Natural killer cell treated with Interleukin-12 subunit alpha and Interleukin-12 subunit beta and Interleukin-15 and Interleukin-18, amount 100 ng/mL, for 72 hours (primary cell): ENCODE measurements at regions not wholly inside any gene's neighbourhood (a gene's known extent, or its start where the extent isn't known, plus 50 kb on each side); places are given as distances from the start of the nearest gene placed in this dataset.

Source experiments
- ATAC-seq, 2 donors: fragments of 150-1000 bp; cut with Tn5 transposase in 1 of 2; sonication (Bioruptor Pico), chemical (Tn5 transposase) in 1 of 2; 2 replicates each; pipeline ENCODE4 v1.10.0; 2021
- DNase-seq: peaks from one replicate; pipeline ENCODE4 v3.0.0; 2022; ENCODE audit warnings: low spot score
- H3K27ac Mint-ChIP-seq, 2 donors: 1 replicate in 1 of 2; 2 replicates in 1 of 2; pipeline ENCODE4 v1.8.0; 2022; ENCODE audit warnings: mixed read lengths in 2 of 2, mild to moderate bottlenecking in 1 of 2, moderate library complexity in 1 of 2
- H3K27me3 Mint-ChIP-seq, 2 donors: 1 replicate in 1 of 2; 2 replicates in 1 of 2; pipeline ENCODE4 v1.8.0; 2022; ENCODE audit warnings: mixed read lengths in 2 of 2
- H3K36me3 Mint-ChIP-seq: one replicate; pipeline ENCODE4 v1.8.0; 2022; ENCODE audit warnings: mixed read lengths
- H3K4me1 Mint-ChIP-seq, 2 donors: 1 replicate in 1 of 2; 2 replicates in 1 of 2; pipeline ENCODE4 v1.8.0; 2022; ENCODE audit warnings: low read depth in 2 of 2, mixed read lengths in 2 of 2, mild to moderate bottlenecking in 1 of 2
- H3K4me3 Mint-ChIP-seq: one replicate; pipeline ENCODE4 v1.8.0; 2022; ENCODE audit warnings: mixed read lengths
- H3K9me3 Mint-ChIP-seq: 2 replicates; pipeline ENCODE4 v1.8.0; 2022; ENCODE audit warnings: mixed read lengths

DNA sequence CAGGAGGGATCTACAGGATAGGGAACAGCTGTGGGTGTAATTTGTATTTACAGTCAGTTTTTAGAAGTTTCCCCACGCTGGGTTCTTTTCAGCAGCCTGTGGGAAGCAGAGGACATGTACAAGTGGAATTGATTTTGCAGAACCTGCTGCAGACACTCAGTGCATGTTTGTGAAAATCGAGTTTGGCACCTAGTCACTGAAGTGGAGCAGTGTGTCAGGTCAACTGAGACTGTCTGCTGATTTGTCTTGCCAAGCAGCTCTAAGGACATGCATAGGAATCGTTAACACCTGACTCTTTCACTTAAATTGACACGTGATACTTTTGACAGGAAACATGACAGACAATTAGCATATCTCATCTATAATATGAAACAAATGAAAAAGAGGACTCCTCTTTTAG, 416.6 kb downstream of the TMX3 start:
- no peaks in the 10 kb centered on the region for H3K27me3 Mint-ChIP-seq
- DNase-seq (no peak), ATAC-seq (no peak)
- H3K9me3 Mint-ChIP-seq: peaks cover 17% of the 10 kb centered on the region
- H3K4me3 Mint-ChIP-seq: no peak overlapping the region
- H3K4me1 Mint-ChIP-seq: no peaks in the 10 kb centered on the region
- H3K27ac Mint-ChIP-seq: no peak overlapping the region
- peaks cover 4% of the 10 kb centered on the region for H3K36me3 Mint-ChIP-seq

DNA sequence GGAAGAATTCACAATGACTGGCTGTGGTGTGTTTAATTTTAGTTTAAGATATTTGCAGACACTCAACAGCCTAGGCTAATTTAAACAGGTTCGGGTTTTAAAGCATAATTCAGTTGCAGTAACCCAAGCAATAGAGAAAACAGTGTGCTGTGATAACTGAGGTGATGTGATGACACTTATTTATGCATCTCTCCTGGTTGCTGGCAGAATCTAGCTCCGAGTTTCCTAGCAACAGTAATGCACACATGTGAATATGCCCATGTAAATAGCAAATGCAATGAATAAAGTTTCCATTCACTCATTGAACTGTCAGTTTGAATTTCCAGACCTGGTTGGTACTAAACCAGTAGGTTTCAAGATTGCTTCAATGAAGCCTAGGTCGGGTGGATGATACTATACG, 426.5 kb downstream of the TMX3 start:
- Mint-ChIP-seq H3K27ac (no peak overlapping the region), H3K9me3 (peaks cover 3% of the 10 kb centered on the region), H3K27me3 (no peaks in the 10 kb centered on the region), H3K4me3 (no peak overlapping the region), H3K36me3 (no peaks in the 10 kb centered on the region), H3K4me1 (no peaks in the 10 kb centered on the region)
- ATAC-seq (no peak), DNase-seq (no peak)

DNA sequence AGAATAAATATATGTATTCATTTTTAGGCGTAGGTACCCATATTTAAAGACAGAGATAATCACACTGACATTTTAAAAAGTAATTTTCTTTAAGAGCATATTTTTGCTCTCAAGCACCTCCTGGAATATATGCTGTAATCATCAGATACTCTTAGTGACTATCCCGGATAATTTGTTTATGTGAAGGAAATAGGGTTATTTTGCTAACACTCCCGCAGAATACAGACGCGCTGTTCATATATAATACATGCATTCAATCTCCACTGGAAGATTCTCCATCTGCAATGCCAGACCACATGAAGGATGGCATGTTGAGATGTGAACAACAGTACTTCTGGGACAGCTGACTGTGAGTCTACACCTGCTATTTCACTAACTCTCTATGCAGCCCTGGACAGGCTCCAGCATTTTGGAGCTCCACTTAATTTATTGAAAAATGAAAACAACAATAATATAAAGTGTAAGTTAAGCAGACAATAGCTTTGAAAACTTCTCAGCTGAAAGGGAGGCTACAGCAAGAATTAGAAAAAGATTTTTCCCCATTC, 430.6 kb downstream of the TMX3 start:
- no peaks in the 10 kb centered on the region for H3K27me3 Mint-ChIP-seq
- no peak for DNase-seq
- no peaks in the 10 kb centered on the region for H3K4me1 Mint-ChIP-seq
- H3K4me3 Mint-ChIP-seq: no peak overlapping the region
- no peaks in the 10 kb centered on the region for H3K36me3 Mint-ChIP-seq
- H3K9me3 Mint-ChIP-seq: peaks cover 6% of the 10 kb centered on the region
- no peak overlapping the region for H3K27ac Mint-ChIP-seq
- no peak for ATAC-seq

DNA sequence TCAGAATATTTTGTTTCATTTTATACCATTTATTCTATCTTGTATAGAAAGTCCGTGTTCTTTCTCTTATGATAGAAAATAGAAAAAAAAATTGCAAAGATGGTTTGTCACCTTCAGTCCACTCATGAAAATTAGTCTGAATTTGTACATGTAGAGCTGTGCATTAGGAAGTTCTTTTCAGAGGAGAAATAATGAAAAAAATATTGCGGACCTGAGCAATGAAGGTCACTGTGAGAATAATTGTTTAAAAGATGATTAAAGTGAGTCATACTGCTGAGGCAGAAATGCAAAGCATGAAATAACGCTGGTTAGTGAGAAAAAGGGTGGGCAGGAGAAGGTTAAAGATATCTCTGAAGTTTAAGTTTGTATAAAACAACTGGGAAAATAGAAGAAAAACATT, 431.1 kb downstream of the TMX3 start:
- Mint-ChIP-seq H3K27ac (no peak overlapping the region), H3K27me3 (no peaks in the 10 kb centered on the region), H3K9me3 (peaks cover 6% of the 10 kb centered on the region), H3K4me1 (no peaks in the 10 kb centered on the region), H3K36me3 (no peaks in the 10 kb centered on the region), H3K4me3 (no peak overlapping the region)
- ATAC-seq: no peak
- DNase-seq: no peak

DNA sequence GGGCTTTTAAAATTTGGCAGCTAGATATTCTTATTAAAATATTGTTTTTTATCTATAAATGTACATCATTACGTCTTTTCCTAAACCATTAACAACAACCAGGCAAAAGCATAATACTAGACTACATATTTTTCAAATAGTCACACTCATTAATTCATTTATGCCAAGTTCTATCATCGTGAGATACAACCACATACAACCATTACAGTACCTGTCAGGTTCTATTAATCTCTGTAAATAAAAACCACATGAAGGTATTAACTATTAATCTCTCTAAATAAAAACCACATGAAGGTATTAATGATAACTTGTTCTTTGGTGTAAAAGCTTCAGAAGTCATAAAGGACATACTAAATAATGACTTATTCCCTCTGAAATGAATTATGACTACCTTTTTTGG, 432.7 kb downstream of the TMX3 start:
- no peak for ATAC-seq
- H3K4me1 Mint-ChIP-seq: no peaks in the 10 kb centered on the region
- DNase-seq: no peak

DNA sequence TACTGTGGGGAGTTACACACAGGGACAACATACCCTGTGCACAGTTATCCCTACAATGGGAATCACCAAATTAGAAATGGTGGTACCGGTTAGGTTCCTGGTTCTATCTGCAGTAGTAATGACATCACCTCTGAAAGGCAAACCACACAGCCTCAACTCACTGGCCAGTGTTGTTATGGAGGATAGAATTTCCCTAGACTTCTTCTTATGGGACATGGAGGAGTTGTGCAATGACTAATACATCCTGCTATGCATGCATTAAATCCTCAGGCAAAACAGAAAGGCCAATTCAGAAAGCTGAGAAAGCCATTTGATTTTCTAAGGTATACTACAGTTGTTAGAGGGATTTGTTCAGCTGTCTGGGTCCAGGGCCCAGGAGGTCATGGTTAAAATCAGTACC, 439.3 kb downstream of the TMX3 start:
- Mint-ChIP-seq H3K9me3 (peaks cover 8% of the 10 kb centered on the region), H3K36me3 (no peaks in the 10 kb centered on the region), H3K27me3 (no peaks in the 10 kb centered on the region), H3K27ac (no peak overlapping the region), H3K4me3 (no peak overlapping the region), H3K4me1 (no peaks in the 10 kb centered on the region)
- ATAC-seq (no peak), DNase-seq (no peak)

More for the DNA sequence above, 432.7 kb downstream of the TMX3 start:
- no peak overlapping the region for H3K27ac Mint-ChIP-seq
- H3K4me3 Mint-ChIP-seq: no peak overlapping the region
- H3K27me3 Mint-ChIP-seq: no peaks in the 10 kb centered on the region
- peaks cover 14% of the 10 kb centered on the region for H3K9me3 Mint-ChIP-seq
- no peaks in the 10 kb centered on the region for H3K36me3 Mint-ChIP-seq

DNA sequence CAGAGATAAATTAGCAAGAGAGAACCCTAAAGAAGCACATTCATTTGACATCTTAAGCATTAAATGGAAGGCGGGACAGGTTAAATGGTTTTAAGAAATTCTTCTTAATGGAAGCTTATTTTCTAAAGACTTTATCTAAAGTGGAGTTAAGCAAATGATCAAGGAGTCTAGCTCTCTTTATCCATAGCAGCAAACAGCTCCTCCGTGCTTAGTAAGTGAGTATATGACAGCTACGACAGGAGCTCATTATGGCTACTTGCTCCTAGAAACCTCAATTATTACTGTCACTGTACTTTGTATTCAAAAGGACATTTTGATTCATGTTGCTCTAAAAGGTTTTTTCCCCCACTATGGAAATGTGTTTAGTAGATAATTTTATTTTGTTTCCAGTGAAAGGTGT, 444.9 kb downstream of the TMX3 start:
- H3K4me1 Mint-ChIP-seq: no peaks in the 10 kb centered on the region
- ATAC-seq: no peak
- no peak overlapping the region for H3K27ac Mint-ChIP-seq
- H3K9me3 Mint-ChIP-seq: peaks cover 3% of the 10 kb centered on the region
- no peaks in the 10 kb centered on the region for H3K36me3 Mint-ChIP-seq
- DNase-seq: no peak
- no peaks in the 10 kb centered on the region for H3K27me3 Mint-ChIP-seq
- H3K4me3 Mint-ChIP-seq: no peak overlapping the region

DNA sequence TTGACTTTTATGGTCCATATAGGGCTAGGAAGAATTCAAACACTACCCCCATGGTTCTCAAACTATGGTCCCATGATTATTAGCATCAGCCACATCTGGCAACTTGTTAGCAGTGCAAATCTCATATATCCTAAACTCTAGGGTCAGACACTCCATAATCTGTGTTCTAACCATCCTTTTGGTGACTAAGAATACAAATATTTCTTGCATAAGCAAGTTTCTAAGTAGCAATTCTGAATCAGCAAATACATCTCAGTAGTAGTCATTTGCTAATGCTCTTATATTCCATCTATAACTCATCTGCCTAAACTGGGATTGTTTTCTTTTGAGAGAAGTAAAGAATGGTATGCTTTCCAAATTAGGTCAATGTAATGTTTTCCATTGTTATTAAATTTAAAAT, 447.3 kb downstream of the TMX3 start:
- Mint-ChIP-seq H3K4me3 (no peak overlapping the region), H3K4me1 (no peaks in the 10 kb centered on the region), H3K27me3 (no peaks in the 10 kb centered on the region), H3K9me3 (peaks cover 12% of the 10 kb centered on the region), H3K36me3 (no peaks in the 10 kb centered on the region), H3K27ac (no peak overlapping the region)
- no peak for ATAC-seq
- DNase-seq: no peak

DNA sequence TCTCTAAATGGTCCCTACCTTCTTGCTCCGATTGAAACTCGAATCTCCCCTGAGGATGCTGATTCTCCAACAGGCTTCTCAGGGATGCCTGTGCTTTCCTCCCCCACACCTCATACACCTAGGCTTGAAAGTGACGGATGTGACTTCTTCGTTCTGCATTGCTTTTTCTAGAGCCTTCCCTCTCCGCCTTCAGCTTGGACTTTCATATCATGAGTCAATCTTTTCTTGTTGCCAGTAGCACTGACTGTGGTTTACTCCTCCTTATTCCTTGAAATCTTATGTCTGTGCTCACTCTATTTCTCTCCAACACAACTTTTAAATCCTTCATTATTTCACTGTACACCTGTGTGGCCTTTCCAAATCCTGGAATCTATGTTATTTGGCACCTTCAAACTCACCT, 451.4 kb downstream of the TMX3 start:
- H3K4me3 Mint-ChIP-seq: no peak overlapping the region
- H3K27ac Mint-ChIP-seq: no peak overlapping the region
- no peaks in the 10 kb centered on the region for H3K27me3 Mint-ChIP-seq
- H3K4me1 Mint-ChIP-seq: no peaks in the 10 kb centered on the region
- DNase-seq (no peak), ATAC-seq (no peak)
- H3K9me3 Mint-ChIP-seq: peaks cover 12% of the 10 kb centered on the region
- H3K36me3 Mint-ChIP-seq: no peaks in the 10 kb centered on the region

DNA sequence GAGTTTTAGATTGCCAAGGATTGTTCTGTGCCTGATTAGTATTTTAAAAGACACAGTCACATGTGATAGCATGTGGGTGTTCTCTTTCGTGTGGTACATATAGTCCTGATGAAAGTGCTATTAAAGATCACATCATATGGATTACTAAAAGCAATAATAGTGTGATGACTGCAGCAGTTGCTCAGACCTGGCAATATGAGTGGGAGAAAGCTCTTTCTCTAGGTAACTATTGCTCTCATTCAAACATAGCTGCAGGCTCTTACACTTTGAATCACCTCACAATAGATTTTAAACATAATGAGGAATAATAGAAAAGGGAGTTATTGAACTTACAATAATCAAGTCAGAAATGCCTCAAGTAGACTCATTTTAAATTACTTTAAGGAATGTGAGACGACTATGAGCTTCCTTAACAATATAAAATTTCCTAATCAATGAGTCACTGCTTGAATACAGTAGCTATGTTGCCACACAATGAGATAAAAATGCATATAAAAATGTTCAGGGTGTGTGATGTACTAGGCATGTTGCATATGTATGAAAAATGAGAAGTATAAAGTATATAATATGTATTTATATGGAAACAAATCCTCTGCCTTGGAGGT, 452.1 kb downstream of the TMX3 start:
- peaks cover 12% of the 10 kb centered on the region for H3K9me3 Mint-ChIP-seq
- no peaks in the 10 kb centered on the region for H3K27me3 Mint-ChIP-seq
- no peak for ATAC-seq
- DNase-seq: no peak
- no peak overlapping the region for H3K4me3 Mint-ChIP-seq
- no peaks in the 10 kb centered on the region for H3K4me1 Mint-ChIP-seq
- no peak overlapping the region for H3K27ac Mint-ChIP-seq
- no peaks in the 10 kb centered on the region for H3K36me3 Mint-ChIP-seq

DNA sequence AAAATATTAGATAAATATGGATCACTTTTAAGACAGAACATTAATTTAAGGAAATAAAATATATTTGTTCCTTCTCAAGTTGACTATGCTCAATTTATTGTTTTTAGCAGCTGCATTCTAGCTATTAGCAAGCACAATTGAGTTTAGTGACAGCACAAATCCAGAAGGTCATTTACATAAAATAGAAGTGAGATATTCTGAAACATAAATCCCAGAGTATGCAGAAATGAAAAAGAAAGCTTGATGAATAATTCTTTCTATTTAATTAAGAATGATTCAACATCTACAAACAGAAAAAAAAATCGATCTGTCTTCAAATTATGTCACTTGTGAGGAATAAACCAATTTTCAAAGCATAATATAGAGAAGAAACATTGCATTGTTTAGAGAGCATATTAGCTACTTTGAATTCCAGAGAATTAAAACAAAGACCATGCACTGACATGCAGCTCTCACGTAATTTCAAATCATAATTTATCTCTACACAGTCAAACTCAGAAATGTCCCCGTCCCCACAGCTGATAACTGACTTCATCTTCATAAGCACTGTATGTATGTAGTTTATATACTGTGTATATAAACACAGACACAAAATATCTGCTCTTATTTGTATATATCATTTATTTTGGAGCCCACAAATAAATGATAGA, 458.4 kb downstream of the TMX3 start:
- Mint-ChIP-seq H3K27me3 (no peaks in the 10 kb centered on the region), H3K36me3 (no peaks in the 10 kb centered on the region), H3K4me3 (no peak overlapping the region), H3K9me3 (peaks cover 3% of the 10 kb centered on the region), H3K4me1 (no peaks in the 10 kb centered on the region), H3K27ac (no peak overlapping the region)
- ATAC-seq (no peak), DNase-seq (no peak)

DNA sequence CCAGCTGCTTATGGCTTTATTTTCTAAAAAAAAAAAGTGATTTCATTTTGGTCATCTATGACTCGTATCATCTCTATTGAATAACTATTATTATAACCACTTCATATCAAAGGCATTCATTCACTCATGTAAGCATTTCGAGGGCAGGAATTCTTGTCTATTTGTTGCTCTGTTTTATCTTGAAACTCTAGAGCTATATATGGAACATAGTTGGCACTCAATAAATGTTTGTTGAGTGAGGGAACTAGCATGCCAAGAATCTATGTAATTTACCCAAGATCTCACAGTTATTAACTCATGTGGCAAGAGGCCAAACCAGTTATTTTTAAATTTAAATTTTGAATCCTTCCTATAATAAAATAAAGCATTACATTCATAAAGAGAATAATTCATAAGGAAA, 470.1 kb downstream of the TMX3 start:
- DNase-seq: no peak
- Mint-ChIP-seq H3K27ac (no peak overlapping the region), H3K4me3 (no peak overlapping the region), H3K9me3 (peaks cover 3% of the 10 kb centered on the region), H3K36me3 (no peaks in the 10 kb centered on the region), H3K27me3 (no peaks in the 10 kb centered on the region), H3K4me1 (no peaks in the 10 kb centered on the region)
- no peak for ATAC-seq

DNA sequence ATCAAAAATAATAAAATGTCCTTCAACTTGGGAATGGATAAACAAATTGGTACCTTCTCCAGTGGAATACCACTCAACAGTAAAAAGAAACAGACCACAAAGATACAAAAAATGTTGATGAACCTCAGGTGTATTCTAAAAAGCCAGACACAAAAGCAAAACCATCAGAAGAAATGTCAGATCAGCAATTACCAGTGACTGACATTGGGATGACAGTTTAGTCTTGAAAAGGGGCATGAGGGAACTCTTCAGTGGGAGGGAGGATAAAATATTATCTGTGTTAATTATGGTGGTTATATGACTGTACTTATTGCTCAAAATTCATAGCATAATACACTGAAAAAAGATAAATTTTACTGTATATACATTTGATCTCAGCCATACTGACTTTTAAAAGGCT, 473.0 kb downstream of the TMX3 start:
- no peak for DNase-seq
- Mint-ChIP-seq H3K36me3 (no peaks in the 10 kb centered on the region), H3K9me3 (peaks cover 3% of the 10 kb centered on the region), H3K4me1 (no peaks in the 10 kb centered on the region), H3K27me3 (no peaks in the 10 kb centered on the region), H3K4me3 (no peak overlapping the region), H3K27ac (no peak overlapping the region)
- ATAC-seq: no peak

DNA sequence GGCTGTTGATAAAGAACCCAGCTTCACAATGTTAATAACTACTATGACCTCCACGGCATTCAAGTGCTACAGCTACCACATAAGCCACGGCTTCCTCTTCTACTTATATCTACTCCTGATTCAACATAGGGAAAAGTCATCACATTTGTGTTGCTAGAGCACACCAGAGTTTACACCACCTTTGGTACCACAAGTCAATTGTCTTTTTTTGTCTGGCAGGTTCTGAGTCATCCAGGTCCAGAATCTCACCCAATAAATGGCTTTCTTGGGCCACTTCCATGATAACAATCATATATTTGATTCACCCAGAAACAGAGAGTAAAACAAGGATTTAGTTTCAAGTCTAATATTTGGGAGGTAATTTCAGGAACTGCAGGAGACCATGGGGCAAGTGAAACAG, 480.2 kb downstream of the TMX3 start:
- Mint-ChIP-seq H3K27me3 (no peaks in the 10 kb centered on the region), H3K27ac (no peak overlapping the region), H3K4me1 (no peaks in the 10 kb centered on the region), H3K4me3 (no peak overlapping the region), H3K36me3 (no peaks in the 10 kb centered on the region), H3K9me3 (peaks cover 11% of the 10 kb centered on the region)
- DNase-seq: no peak
- ATAC-seq: no peak

DNA sequence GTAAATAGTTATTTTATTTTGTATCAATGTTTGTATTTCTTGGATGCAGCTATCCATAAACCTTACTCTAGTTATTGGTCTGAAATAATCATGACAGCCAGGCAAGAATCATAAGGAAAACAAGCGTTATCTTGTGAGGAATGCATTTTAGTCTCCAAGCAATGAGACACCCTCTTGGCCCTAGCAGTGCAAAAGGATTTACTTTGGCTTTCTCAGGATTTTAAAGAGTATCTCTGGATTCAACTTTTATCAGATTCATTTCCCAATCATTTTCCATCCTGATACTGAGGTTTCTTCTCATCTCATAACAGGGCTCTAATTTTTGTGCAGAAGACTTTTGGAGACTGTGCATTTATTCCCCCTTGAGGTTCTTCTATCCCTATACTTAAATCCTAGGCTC, 480.8 kb downstream of the TMX3 start:
- H3K27me3 Mint-ChIP-seq: no peaks in the 10 kb centered on the region
- H3K4me1 Mint-ChIP-seq: no peaks in the 10 kb centered on the region
- ATAC-seq: no peak
- H3K9me3 Mint-ChIP-seq: peaks cover 11% of the 10 kb centered on the region
- no peak for DNase-seq
- H3K27ac Mint-ChIP-seq: no peak overlapping the region
- no peak overlapping the region for H3K4me3 Mint-ChIP-seq
- no peaks in the 10 kb centered on the region for H3K36me3 Mint-ChIP-seq
